GM12891 (cell line): ENCODE measurements at regions not wholly inside any gene's neighbourhood (a gene's known extent, or its start where the extent isn't known, plus 50 kb on each side); places are given as distances from the start of the nearest gene placed in this dataset.
"Not testable (repeated sequence)": the region's sequence is repeated elsewhere in the genome, so short reads cannot be mapped to it uniquely, and the experiment has no call there.

Experiments
- DNase-seq: peaks from one replicate; pipeline ENCODE4 v3.0.0; 2011; ENCODE audit warnings: low spot score; ENCODE audit not compliant: insufficient read length
- FAIRE-seq: peaks from 2 replicates; lab custom pipeline; 2011; peaks lifted over from hg19 to GRCh38; lab: Jason Lieb, UNC
- PAX5 ChIP-seq: IDR thresholded peaks from 2 replicates; pipeline ENCODE4 v1.6.1; 2011; ENCODE audit warnings: low read length, moderate library complexity, mild to moderate bottlenecking; ENCODE audit not compliant: insufficient read depth, severe bottlenecking
- POLR2A ChIP-seq: IDR thresholded peaks from 2 replicates; pipeline ENCODE4 v1.6.1; 2011; ENCODE audit warnings: low read depth, low read length, control low read depth
- POLR2AphosphoS5 ChIP-seq: IDR thresholded peaks from 2 replicates; pipeline ENCODE4 v1.6.1; 2011; ENCODE audit warnings: low read depth, low read length, control low read depth
- POU2F2 ChIP-seq: IDR thresholded peaks from 2 replicates; pipeline ENCODE4 v1.6.1; 2011; ENCODE audit warnings: low read depth, mild to moderate bottlenecking, control low read depth, low read length, moderate library complexity
- SPI1 ChIP-seq: IDR thresholded peaks from 2 replicates; pipeline ENCODE4 v1.6.1; 2011; ENCODE audit warnings: low read depth, low read length, control low read depth
- TAF1 ChIP-seq: IDR thresholded peaks from 2 replicates; pipeline ENCODE4 v1.6.1; 2011; ENCODE audit warnings: low read depth, low read length, control low read depth

DNA sequence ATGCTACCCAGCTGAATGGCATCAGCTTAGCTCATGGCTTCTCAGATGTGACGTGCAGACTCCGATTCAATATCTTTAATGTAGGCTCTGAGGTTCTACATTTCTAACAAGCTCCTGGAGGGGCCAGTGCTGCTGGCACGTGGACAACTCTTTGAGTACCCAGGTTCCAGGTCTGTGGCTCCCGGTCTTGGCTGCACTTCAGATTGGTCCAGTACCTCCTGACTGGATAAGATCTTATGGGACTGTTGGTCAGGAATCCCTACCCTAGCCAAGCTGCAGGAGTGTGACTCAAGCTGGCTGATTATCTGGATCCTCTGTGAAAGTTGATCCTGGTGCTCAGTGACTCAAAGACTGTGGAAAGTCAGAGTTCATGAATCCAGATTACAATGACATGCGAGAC lies 222.1 kb downstream of the ANKRD30B start:
- no peak for TF ChIP-seq POLR2A
- TF ChIP-seq SPI1, result no peak
- no peak for TF ChIP-seq TAF1
- TF ChIP-seq PAX5, result no peak
- TF ChIP-seq POU2F2, result no peak
- DNase-seq (no peak), FAIRE-seq (no peak)

DNA sequence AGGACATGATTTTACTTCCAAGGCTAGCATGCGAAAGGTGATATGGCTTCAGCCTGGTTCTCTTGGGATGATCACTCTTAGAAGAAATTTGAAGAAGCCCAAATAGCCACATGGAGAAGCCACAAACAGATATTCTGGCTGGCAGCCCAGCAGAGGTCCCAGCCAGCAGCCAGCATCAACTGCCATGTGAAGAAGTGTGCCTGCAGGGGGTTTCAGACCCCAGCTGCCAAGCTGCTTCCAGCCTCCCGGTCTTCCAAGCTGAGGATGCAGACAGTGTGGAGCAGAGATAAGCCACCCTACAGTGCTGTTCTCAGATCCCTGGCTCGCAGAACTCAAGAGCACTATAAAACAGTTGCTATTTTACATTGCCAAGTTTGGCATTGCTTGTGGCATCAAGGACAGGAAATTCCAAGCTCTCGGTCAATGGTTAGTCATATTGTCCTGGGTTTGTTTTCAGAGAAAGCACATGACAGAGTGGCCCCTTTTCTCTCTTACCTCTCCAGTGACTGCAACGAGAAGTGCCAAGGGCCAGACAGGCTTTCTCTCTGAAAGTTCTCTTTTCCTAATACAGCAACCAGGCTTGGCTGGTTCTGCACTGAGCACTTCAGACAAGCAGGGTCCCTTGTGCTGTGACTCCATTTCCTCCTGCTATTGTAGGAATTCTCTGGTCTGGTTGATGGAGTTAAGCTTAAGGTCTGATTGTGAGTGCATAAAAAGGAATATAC lies 223.7 kb downstream of the ANKRD30B start:
- FAIRE-seq (no peak), DNase-seq (no peak)
- TF ChIP-seq POU2F2 (no peak), POLR2AphosphoS5 (no peak), PAX5 (no peak), SPI1 (no peak), POLR2A (no peak), TAF1 (no peak)

DNA sequence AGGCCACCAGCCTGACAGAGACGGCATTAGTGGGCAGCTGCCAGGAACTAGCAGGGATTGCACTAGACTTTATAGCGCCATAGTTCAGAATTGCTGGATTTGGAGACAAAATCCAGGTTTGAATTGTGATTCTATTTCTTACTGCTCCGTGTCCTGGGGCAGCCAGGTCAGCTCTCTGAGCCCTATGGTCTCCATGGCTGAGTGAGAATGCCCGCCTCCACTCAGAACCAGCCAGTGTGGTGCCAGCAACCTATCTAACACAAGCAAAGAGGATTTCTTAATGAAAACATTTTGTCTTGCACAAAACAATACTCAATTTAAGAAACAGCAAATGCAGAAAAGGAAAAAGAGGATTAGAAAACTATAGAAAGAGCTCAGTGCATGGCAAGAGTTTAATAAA lies 225.4 kb downstream of the ANKRD30B start:
- FAIRE-seq, DNase-seq: not testable (repeated sequence)

DNA sequence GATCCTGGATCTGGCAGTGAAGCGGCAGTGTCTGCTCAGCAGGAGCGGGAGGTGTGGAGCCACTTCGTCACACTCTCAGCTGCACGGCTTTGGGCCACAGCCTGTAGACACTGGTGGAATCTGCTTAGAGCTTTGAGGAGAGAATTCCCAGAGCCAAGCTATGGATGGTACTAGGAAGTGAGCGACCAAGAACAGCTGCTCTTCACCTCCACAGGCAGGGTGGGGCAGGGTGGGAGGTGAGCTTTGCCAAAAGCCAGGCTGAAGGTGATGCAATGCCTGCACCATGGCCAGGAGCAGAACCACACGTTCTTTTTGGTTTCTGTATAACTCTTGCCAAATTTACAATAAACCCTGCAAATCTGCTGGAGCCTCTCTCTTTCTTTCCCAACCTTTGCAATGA lies 226.1 kb downstream of the ANKRD30B start:
- FAIRE-seq (no peak), DNase-seq (no peak)
- TF ChIP-seq SPI1, result no peak
- TF ChIP-seq PAX5, result no peak
- TF ChIP-seq POLR2A, result no peak
- no peak for TF ChIP-seq POU2F2
- TF ChIP-seq POLR2AphosphoS5, result no peak
- TF ChIP-seq TAF1, result no peak

DNA sequence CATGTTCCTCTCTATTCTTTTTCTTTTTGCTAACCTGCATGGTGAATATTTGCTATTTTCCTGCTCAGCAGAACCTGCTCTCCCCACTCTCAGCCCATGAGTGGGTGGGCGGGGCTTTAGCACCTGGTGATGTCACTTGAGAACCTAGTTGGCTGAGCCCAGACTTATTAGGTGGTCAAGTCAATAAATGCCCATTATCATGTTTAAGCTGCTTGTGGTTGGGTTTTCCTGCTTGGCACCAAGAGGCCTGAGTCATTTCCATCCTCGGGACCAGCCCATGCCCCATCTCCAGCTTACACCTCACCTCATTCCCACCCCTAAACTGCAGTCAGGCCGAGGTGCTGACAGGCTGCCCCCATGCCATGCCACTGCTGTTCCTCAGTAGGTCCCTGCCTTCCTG lies 226.6 kb downstream of the ANKRD30B start:
- FAIRE-seq (no peak), DNase-seq (no peak)
- no peak for TF ChIP-seq POLR2A
- no peak for TF ChIP-seq POLR2AphosphoS5
- no peak for TF ChIP-seq PAX5
- TF ChIP-seq TAF1, result no peak
- no peak for TF ChIP-seq SPI1
- no peak for TF ChIP-seq POU2F2

DNA sequence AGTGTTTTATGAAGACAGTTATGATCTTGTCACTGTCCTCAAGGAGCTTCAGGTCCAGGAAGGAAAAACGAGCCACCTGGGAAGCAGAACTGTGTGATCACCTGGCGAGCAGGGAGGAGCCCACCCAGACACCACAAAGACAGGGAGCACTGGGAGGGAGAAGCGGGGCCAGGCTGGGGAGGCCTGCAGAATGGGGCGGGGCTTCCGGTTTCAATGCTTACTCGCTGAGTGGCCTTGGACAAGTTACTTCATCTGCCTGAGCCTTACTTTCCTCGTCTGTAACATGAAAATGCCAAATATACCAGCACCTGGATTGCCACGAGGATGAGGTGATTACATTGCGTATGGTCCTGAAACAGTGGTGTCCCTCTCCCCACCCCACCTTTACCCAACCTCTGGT lies 227.5 kb downstream of the ANKRD30B start:
- DNase-seq (no peak), FAIRE-seq (no peak)
- TF ChIP-seq SPI1, result no peak

DNA sequence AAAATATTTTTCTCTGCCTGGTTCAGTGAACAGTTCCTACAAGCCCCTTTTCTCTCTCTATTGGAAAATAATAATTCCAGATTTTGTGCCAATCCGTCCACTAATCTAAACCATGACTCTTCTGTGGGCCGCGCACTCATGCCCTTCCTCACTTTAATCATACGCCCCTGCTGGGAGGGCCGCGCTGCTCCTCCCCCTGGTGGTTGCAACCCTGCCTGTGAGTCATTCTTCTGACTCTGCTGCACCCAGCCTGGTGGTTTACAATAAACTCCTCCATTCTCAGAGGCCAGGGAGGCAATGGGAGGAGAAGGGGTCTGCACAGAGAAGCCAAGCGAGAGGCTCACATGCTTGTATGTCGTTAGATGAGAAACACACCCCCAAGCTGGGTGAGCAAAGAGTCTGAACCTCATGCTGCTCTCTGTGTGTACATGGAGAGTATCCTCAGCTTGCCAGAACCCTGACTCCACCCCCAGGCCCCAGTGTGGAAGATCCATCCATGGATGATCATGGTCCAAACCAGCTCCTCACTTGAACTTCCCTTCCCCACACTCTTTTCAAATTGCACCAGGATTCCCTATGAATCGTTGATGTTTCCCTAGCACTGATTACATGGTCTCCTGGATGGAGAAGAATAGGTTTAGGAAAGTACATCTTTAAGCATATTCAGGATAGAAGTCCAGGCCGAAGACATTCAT lies 228.9 kb downstream of the ANKRD30B start:
- no peak for DNase-seq

DNA sequence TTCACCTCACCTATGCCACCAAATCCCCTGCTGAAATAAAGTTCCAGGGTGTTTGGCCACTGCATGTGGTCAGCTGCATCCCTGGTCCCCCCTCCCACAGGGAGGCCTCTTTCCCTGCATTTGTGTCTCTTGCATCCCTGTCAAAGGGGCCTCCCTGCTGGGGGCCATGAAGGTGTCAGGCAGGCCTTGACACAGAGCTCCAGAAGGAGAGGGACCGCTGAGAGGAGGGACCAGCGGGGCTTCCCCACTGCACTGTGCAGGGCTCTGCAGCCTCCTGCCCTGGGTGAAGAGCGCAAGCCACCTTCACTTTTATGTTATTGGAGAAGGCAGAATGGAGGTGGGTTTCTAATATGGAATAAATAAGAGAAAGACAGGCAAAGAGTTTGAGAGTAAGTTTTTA lies 230.2 kb downstream of the ANKRD30B start:
- DNase-seq, result no peak
- no peak for TF ChIP-seq POLR2AphosphoS5
- no peak for TF ChIP-seq POU2F2
- no peak for TF ChIP-seq POLR2A
- TF ChIP-seq TAF1, result no peak
- TF ChIP-seq PAX5, result no peak
- no peak for TF ChIP-seq SPI1
- FAIRE-seq, result no peak

More for the DNA sequence above, 228.9 kb downstream of the ANKRD30B start:
- no peak for FAIRE-seq
- no peak for TF ChIP-seq POLR2A

DNA sequence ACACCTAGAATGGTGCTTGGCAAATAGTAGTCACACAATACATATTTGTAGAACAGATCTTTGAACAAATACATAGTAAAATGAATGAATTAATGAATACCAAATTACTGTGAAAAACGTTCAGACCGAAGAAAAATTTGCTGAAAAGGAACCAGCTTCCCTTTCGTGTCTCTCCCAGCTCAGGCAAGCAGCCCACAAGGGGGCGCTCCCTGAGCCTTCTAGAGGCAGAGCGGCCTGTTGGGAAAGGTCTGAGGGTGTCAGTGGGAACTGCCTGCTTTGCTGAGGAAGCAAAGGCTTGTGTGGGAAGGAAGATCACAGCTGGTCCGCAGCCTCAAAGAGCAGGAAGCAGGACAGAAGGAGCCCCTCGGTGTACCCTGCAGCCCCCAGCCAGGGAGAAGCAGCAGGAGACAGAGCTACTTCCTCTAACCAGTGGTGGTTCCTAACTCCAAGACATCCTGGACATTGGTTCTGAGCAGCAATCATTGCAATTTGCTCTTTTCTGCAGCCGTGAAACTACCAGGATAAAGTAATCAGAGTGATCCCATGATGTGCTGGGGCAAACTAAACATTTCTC lies 231.1 kb downstream of the ANKRD30B start:
- TF ChIP-seq POLR2AphosphoS5 (no peak), SPI1 (no peak)
- no peak for DNase-seq
- FAIRE-seq, result no peak

DNA sequence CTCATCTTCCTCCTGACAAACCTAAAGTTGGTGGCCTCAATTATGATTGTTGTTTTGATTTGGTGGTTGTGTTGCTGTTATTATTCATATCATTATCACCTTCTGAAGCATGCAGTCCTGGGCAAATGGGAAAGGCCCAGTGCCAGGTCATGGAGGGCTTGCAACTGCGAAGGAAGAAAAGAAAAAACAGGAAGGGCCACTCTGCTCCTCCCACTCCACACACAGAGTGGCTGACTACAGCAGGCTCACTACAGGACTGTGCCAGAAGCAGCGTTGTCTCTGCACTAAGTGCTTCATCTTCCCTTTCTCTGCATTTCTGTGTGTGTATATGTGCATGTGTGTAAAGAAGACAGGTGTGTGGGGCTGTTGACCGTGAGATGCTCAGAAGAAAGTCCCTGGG lies 231.9 kb downstream of the ANKRD30B start:
- TF ChIP-seq POU2F2, result no peak
- TF ChIP-seq SPI1, result no peak
- no peak for TF ChIP-seq TAF1
- no peak for TF ChIP-seq POLR2AphosphoS5
- TF ChIP-seq PAX5, result no peak
- no peak for TF ChIP-seq POLR2A
- no peak for FAIRE-seq
- no peak for DNase-seq

DNA sequence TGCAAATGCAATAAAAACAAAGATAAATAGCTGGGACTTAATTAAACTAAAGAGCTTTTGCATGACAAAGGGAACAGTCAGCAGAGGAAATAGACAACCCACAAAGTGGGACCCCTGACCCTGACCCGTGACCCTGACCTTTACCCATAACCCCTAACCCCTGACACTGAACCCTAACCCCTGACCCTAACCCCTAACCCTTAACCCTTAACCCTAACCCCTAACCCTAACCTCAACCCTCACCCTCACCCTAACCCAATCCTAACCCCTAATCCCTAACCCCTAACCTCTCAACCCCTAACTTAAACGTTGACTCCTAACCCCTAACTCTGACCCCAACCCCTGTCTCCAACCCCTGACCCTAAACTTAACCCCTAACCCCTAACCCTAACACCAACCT lies 236.6 kb downstream of the ANKRD30B start:
- not testable (repeated sequence) for FAIRE-seq, DNase-seq

DNA sequence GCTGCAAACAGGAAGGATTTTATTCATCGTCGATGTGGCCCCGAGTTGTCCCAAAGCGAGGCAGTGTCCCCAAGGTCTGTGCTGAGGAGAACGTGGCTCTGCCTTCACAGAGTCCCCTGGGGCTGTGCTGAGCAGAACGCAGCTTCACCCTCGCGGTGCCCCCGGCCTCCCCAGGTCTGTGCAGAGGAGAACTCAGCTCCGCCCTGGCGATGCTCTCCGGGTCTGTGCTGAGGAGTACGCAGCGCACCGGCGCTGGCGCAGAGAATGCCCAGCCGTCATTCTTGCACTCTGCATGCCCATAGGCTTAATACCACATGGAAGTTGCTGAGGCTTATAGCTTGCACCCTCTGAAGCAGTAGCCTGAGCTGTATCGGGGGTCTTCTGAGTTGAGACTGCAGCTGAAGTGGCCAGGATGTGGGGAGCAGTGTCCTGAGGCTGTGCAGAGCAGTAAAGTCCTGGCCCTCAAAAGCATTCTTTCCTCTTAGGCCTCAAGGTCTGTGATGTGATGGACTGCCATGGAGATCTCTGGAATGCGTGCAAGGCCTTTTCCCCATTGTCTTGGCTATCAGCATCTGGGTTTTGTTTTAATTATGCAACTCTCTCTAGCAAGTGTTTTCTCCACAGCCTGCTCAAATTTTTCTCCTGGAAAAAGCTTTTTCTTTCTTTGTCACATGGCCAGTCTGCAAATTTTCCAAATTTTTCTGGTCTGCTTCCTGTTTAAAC lies 237.5 kb downstream of the ANKRD30B start:
- DNase-seq, FAIRE-seq: not testable (repeated sequence)

DNA sequence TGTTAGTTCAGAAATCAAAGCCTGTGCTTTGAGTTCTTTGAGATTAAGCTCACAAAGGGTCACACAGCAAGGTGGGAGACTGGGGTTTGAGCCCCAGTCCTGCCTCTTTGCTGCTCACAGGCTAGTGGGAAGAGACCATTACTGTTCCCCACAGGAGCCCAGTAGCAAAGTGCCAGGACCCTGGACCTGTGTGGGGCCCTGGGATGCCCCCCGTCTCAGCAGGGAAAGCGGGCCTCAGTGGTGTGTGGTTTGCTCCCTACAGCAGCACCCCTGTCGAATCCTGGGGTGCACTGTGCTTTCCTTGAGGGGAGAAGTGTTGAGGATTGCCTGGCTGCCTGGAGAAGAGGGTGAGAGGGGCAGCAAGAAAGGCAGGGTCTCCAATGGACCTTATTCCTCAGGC lies 239.4 kb downstream of the ANKRD30B start:
- DNase-seq, FAIRE-seq: not testable (repeated sequence)

DNA sequence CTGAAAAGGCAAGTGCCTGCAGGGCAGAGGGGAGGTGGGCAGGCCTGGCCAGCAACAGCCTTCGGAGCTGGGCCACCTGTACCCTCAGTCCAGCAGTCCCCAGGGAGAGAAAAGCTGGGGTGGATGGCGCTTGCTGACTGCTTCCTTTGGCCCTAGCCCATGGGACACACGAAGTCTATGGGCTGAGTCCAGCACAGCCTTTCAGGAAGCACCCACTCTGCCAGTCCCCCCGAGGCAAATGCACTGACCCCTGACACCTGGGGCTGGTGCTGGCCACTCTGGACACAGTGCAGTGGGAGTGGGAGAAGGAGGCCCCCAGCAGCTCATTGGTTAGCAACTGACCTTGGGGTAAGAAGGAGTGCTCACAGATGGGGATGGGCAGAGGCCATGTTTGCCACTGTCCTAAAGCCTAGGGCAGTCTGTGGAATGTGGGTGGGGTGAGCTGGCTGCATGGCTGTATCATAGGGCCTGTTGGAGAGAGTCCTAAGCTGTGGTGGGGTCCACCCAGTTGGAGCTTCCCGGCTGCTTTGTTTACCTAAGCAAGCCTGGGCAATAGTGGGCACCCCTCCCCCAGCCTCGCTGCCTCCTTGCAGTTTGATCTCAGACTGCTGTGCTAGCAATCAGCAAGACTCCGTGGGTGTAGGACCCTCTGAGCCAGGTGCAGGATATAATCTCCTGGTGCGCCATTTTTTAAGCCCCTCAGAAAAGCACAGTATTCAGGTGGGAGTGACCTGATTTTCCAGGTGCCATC lies 240.2 kb downstream of the ANKRD30B start:
- not testable (repeated sequence) for FAIRE-seq, DNase-seq
